SK-N-SH treated with all-trans-retinoic acid at 6 μM for 48 hours (cell line): ENCODE measurements at regions not wholly inside any gene's neighbourhood (a gene's known extent, or its start where the extent isn't known, plus 50 kb on each side); places are given as distances from the start of the nearest gene placed in this dataset.

Experiments used
- ATAC-seq: fragments of 200-7000 bp; cut with Tn5 transposase; 3 replicates; pipeline ENCODE4 v1.9.1; 2020; ENCODE audit warnings: mild to moderate bottlenecking, moderate library complexity
- ARNTL ChIP-seq: fragments of 450-650 bp; formaldehyde crosslinking; IDR thresholded peaks from 2 replicates; pipeline ENCODE4 v1.5.0; 2020; ENCODE audit warnings: low read depth, mild to moderate bottlenecking, moderate library complexity, borderline replicate concordance
- BACH2 ChIP-seq: fragments of 250-450 bp; sonication (Bioruptor Pico); IDR thresholded peaks from 2 replicates; pipeline ENCODE4 v1.9.0; 2021; ENCODE audit warnings: mild to moderate bottlenecking, borderline replicate concordance
- CSDC2 ChIP-seq: fragments of 250-450 bp; sonication (Bioruptor Pico); IDR thresholded peaks from 2 replicates; pipeline ENCODE4 v1.5.0; 2020; ENCODE audit warnings: mild to moderate bottlenecking, moderate library complexity
- ESRRG ChIP-seq: fragments of 250-450 bp; sonication (Bioruptor Pico); IDR thresholded peaks from 2 replicates; pipeline ENCODE4 v1.6.1; 2021; ENCODE audit warnings: mild to moderate bottlenecking
- GLIS3 ChIP-seq: fragments of 250-450 bp; sonication (Bioruptor Pico); IDR thresholded peaks from 2 replicates; pipeline ENCODE4 v1.5.0; 2020; ENCODE audit warnings: mild to moderate bottlenecking, moderate library complexity
- ISL1 ChIP-seq: fragments of 250-450 bp; sonication (Bioruptor Pico); IDR thresholded peaks from 2 replicates; pipeline ENCODE4 v2.1.2; 2022; ENCODE audit warnings: mild to moderate bottlenecking, moderate library complexity
- OSR1 ChIP-seq: fragments of 250-450 bp; sonication (Bioruptor Pico); IDR thresholded peaks from 2 replicates; pipeline ENCODE4 v1.8.0; 2022; ENCODE audit warnings: moderate library complexity, mild to moderate bottlenecking, inconsistent platforms
- RARB ChIP-seq: fragments of 250-450 bp; sonication (Bioruptor Pico); IDR thresholded peaks from 2 replicates; pipeline ENCODE4 v1.8.0; 2021; ENCODE audit warnings: mild to moderate bottlenecking, moderate library complexity
- SNAI2 ChIP-seq: fragments of 250-450 bp; sonication (Bioruptor Pico); IDR thresholded peaks from 2 replicates; pipeline ENCODE4 v1.5.0; 2020; ENCODE audit warnings: mild to moderate bottlenecking, moderate library complexity
- TCF4 ChIP-seq: fragments of 250-450 bp; sonication (Bioruptor Pico); IDR thresholded peaks from 2 replicates; pipeline ENCODE4 v1.8.0; 2021; ENCODE audit warnings: mild to moderate bottlenecking, moderate library complexity, borderline replicate concordance
- ZC3H10 ChIP-seq: fragments of 250-450 bp; sonication (Bioruptor Pico); IDR thresholded peaks from 2 replicates; pipeline ENCODE4 v1.5.1; 2021; ENCODE audit warnings: mild to moderate bottlenecking, moderate library complexity
- ZFP3 ChIP-seq: fragments of 250-450 bp; sonication (Bioruptor Pico); IDR thresholded peaks from 2 replicates; pipeline ENCODE4 v1.5.0; 2020; ENCODE audit warnings: mild to moderate bottlenecking, moderate library complexity
- ZFP30 ChIP-seq: fragments of 450-650 bp; formaldehyde crosslinking; IDR thresholded peaks from 2 replicates; pipeline ENCODE4 v1.5.0; 2022; ENCODE audit warnings: mild to moderate bottlenecking, moderate library complexity
- ZNF565 ChIP-seq: fragments of 450-650 bp; formaldehyde crosslinking; conservative IDR thresholded peaks from 2 replicates; pipeline ENCODE4 v1.5.0; 2020; ENCODE audit warnings: low read depth, mild to moderate bottlenecking, moderate library complexity
- ZNF70 ChIP-seq: fragments of 450-650 bp; formaldehyde crosslinking; IDR thresholded peaks from 2 replicates; pipeline ENCODE4 v1.5.0; 2020; ENCODE audit warnings: mild to moderate bottlenecking, moderate library complexity
- ZNF8 ChIP-seq: fragments of 450-650 bp; formaldehyde crosslinking; IDR thresholded peaks from 2 replicates; pipeline ENCODE4 v1.5.0; 2020; ENCODE audit warnings: mild to moderate bottlenecking, moderate library complexity
- TF ChIP-seq, protein P1 (sequence below): fragments of 250-450 bp; sonication (Bioruptor Pico); IDR thresholded peaks from 2 replicates; pipeline ENCODE4 v1.8.0; 2021; ENCODE audit warnings: low read depth, mild to moderate bottlenecking, moderate library complexity, borderline replicate concordance
- TF ChIP-seq, protein P2 (sequence below): fragments of 250-450 bp; sonication (Bioruptor Pico); IDR thresholded peaks from 2 replicates; pipeline ENCODE4 v1.5.1; 2021; ENCODE audit warnings: mild to moderate bottlenecking, moderate library complexity
- TF ChIP-seq, protein P3 (sequence below): fragments of 250-450 bp; sonication (Bioruptor Pico); IDR thresholded peaks from 2 replicates; pipeline ENCODE4 v1.5.1; 2020; ENCODE audit warnings: low read depth, mild to moderate bottlenecking, moderate library complexity
- TF ChIP-seq, protein P4 (sequence below): fragments of 250-450 bp; sonication (Bioruptor Pico); IDR thresholded peaks from 2 replicates; pipeline ENCODE4 v1.8.0; 2020; ENCODE audit warnings: mild to moderate bottlenecking, moderate library complexity, borderline replicate concordance
- TF ChIP-seq, protein P5 (sequence below): fragments of 250-450 bp; sonication (Bioruptor Pico); IDR thresholded peaks from 2 replicates; pipeline ENCODE4 v1.5.0; 2020; ENCODE audit warnings: mild to moderate bottlenecking, moderate library complexity

DNA sequence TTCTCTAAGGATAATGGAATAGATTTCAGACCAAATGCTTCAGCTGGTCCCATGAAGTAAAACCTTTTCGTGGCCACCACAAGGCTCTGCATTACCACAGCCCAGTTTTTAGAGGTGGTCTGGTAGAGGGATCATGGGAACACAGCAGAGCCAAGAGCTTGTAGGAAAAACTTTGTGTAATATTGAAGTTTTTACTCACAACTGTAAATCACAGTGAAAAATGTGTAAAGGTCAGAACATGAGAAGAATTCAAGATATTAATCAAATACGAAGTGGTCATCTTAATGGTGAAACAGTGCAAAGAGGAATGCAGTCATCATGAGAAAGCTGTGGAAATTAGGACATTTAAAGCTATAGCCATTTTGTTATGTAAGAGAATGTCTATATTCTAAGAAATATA lies 197.5 kb downstream of the NPR3 start (continued):
- TF ChIP-seq CSDC2 (no peak), BACH2 (CRISPR knock-in tag) (no peak), ARNTL (CRISPR knock-in tag) (no peak), TCF4 (CRISPR knock-in tag) (no peak), SNAI2 (no peak), ISL1 (CRISPR knock-in tag) (no peak), ZFP3 (CRISPR knock-in tag) (no peak), ZFP30 (CRISPR knock-in tag) (no peak)

DNA sequence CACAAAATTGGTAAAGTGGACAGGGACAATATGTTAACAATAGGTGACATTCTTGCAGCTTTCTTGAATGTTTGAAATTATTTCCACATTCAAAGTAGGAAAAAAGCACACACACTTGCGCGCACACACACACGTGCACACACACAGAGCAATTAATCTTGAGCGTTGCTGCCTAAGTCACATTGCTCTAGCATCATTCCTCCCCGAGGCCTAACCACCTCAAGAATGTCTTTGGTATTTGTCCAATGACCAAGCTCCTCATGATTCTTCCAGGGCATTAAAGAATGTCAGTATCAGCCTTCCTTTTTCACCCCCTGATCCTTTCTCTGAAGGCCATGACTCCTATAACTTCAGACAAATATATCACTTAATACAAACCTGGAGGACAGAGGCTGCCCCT lies 198.1 kb downstream of the NPR3 start:
- ATAC-seq: peak; percentile 53; the same call in 1 of the 3 replicates
- no peak for TF ChIP-seq GLIS3
- TF ChIP-seq ZC3H10 (CRISPR knock-in tag): no peak
- TF ChIP-seq OSR1 (CRISPR knock-in tag): no peak
- TF ChIP-seq, protein P1, sequence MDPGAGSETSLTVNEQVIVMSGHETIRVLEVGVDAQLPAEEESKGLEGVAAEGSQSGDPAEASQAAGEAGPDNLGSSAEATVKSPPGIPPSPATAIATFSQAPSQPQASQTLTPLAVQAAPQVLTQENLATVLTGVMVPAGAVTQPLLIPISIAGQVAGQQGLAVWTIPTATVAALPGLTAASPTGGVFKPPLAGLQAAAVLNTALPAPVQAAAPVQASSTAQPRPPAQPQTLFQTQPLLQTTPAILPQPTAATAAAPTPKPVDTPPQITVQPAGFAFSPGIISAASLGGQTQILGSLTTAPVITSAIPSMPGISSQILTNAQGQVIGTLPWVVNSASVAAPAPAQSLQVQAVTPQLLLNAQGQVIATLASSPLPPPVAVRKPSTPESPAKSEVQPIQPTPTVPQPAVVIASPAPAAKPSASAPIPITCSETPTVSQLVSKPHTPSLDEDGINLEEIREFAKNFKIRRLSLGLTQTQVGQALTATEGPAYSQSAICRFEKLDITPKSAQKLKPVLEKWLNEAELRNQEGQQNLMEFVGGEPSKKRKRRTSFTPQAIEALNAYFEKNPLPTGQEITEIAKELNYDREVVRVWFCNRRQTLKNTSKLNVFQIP (CRISPR knock-in tag): no peak
- no peak for TF ChIP-seq ARNTL (CRISPR knock-in tag)
- no peak for TF ChIP-seq CSDC2
- TF ChIP-seq ESRRG: no peak
- TF ChIP-seq ZNF70 (CRISPR knock-in tag): no peak

DNA sequence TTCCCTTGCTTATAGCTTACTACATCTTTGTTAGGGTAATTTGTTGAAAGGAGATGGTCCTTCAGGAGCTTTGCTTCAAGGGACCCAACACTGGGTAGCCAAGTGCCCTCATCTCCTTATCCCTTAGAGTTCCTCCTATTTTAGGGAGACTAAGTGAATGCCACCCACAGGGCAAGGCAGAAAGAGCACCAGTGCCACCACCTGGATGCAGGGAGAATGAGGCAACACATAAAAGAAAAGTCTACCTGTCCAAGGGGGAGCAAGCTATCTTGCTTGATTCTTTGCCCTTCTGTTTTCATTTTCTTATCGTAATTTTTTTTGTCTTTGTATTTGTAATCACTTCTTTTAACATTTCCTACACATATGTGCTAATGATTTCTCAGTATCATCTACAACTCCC lies 205.5 kb downstream of the NPR3 start:
- peak; percentile 86 for ATAC-seq
- TF ChIP-seq, protein P2, sequence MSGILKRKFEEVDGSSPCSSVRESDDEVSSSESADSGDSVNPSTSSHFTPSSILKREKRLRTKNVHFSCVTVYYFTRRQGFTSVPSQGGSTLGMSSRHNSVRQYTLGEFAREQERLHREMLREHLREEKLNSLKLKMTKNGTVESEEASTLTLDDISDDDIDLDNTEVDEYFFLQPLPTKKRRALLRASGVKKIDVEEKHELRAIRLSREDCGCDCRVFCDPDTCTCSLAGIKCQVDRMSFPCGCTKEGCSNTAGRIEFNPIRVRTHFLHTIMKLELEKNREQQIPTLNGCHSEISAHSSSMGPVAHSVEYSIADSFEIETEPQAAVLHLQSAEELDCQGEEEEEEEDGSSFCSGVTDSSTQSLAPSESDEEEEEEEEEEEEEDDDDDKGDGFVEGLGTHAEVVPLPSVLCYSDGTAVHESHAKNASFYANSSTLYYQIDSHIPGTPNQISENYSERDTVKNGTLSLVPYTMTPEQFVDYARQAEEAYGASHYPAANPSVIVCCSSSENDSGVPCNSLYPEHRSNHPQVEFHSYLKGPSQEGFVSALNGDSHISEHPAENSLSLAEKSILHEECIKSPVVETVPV (CRISPR knock-in tag): no peak
- TF ChIP-seq OSR1 (CRISPR knock-in tag): no peak
- TF ChIP-seq, protein P3, sequence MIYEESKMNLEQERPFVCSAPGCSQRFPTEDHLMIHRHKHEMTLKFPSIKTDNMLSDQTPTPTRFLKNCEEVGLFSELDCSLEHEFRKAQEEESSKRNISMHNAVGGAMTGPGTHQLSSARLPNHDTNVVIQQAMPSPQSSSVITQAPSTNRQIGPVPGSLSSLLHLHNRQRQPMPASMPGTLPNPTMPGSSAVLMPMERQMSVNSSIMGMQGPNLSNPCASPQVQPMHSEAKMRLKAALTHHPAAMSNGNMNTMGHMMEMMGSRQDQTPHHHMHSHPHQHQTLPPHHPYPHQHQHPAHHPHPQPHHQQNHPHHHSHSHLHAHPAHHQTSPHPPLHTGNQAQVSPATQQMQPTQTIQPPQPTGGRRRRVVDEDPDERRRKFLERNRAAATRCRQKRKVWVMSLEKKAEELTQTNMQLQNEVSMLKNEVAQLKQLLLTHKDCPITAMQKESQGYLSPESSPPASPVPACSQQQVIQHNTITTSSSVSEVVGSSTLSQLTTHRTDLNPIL (CRISPR knock-in tag): no peak
- TF ChIP-seq ZNF8 (CRISPR knock-in tag): no peak
- no peak for TF ChIP-seq CSDC2
- no peak for TF ChIP-seq ZFP3 (CRISPR knock-in tag)
- TF ChIP-seq, protein P4, sequence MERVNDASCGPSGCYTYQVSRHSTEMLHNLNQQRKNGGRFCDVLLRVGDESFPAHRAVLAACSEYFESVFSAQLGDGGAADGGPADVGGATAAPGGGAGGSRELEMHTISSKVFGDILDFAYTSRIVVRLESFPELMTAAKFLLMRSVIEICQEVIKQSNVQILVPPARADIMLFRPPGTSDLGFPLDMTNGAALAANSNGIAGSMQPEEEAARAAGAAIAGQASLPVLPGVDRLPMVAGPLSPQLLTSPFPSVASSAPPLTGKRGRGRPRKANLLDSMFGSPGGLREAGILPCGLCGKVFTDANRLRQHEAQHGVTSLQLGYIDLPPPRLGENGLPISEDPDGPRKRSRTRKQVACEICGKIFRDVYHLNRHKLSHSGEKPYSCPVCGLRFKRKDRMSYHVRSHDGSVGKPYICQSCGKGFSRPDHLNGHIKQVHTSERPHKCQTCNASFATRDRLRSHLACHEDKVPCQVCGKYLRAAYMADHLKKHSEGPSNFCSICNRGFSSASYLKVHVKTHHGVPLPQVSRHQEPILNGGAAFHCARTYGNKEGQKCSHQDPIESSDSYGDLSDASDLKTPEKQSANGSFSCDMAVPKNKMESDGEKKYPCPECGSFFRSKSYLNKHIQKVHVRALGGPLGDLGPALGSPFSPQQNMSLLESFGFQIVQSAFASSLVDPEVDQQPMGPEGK: no peak
- no peak for TF ChIP-seq ZNF70 (CRISPR knock-in tag)
- no peak for TF ChIP-seq GLIS3
- no peak for TF ChIP-seq RARB (CRISPR knock-in tag)
- TF ChIP-seq ZNF565 (CRISPR knock-in tag): no peak
- no peak for TF ChIP-seq ARNTL (CRISPR knock-in tag)
- TF ChIP-seq TCF4 (CRISPR knock-in tag): no peak
- TF ChIP-seq ESRRG: no peak
- TF ChIP-seq ISL1 (CRISPR knock-in tag): no peak
- TF ChIP-seq ZC3H10 (CRISPR knock-in tag): no peak
- TF ChIP-seq ZFP30 (CRISPR knock-in tag): no peak
- TF ChIP-seq BACH2 (CRISPR knock-in tag): no peak
- TF ChIP-seq SNAI2: no peak

DNA sequence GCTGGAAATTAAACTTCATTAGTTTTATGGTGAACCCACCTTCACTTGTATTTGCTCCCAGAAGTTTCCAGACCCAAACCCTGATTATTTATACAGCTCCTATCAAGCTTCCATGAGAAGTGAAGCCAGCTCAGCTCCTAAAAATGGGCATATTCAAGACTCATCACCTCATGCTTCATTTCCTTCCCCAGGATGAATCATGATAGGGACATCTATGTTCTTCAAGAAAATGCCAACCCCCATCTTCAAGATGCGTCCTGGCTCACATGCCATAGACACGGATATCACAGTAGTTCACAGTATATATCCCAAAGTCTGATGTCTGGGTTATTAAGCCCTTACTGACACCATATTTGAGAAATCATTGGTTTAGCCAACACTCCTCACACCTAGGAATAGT lies 217.6 kb downstream of the NPR3 start:
- ATAC-seq: no peak
- TF ChIP-seq SNAI2 (no peak), ISL1 (CRISPR knock-in tag) (no peak), ZFP30 (CRISPR knock-in tag) (no peak), GLIS3 (no peak), OSR1 (CRISPR knock-in tag) (no peak), ESRRG (no peak), ZNF70 (CRISPR knock-in tag) (no peak), ZC3H10 (CRISPR knock-in tag) (no peak)
- TF ChIP-seq, protein P5, sequence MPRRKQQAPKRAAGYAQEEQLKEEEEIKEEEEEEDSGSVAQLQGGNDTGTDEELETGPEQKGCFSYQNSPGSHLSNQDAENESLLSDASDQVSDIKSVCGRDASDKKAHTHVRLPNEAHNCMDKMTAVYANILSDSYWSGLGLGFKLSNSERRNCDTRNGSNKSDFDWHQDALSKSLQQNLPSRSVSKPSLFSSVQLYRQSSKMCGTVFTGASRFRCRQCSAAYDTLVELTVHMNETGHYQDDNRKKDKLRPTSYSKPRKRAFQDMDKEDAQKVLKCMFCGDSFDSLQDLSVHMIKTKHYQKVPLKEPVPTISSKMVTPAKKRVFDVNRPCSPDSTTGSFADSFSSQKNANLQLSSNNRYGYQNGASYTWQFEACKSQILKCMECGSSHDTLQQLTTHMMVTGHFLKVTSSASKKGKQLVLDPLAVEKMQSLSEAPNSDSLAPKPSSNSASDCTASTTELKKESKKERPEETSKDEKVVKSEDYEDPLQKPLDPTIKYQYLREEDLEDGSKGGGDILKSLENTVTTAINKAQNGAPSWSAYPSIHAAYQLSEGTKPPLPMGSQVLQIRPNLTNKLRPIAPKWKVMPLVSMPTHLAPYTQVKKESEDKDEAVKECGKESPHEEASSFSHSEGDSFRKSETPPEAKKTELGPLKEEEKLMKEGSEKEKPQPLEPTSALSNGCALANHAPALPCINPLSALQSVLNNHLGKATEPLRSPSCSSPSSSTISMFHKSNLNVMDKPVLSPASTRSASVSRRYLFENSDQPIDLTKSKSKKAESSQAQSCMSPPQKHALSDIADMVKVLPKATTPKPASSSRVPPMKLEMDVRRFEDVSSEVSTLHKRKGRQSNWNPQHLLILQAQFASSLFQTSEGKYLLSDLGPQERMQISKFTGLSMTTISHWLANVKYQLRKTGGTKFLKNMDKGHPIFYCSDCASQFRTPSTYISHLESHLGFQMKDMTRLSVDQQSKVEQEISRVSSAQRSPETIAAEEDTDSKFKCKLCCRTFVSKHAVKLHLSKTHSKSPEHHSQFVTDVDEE: no peak
- TF ChIP-seq, protein P2 (CRISPR knock-in tag): no peak
- TF ChIP-seq, protein P1 (CRISPR knock-in tag): no peak
